ENCODE measurements at regions not wholly inside any gene's neighbourhood (a gene's known extent, or its start where the extent isn't known, plus 50 kb on each side); places are given as distances from the start of the nearest gene placed in this dataset.

- ATAC-seq (ENCODE audit: low read depth) (no peak), DNase-seq (no peak)
- no peaks in the 10 kb centered on the region for H3K9me3 ChIP-seq (ENCODE audit: control insufficient read depth, insufficient read depth, low read length)
- H3K56ac ChIP-seq (ENCODE audit: extremely low read depth, insufficient read depth, low read length) = no peak overlapping the region
- no peak overlapping the region for H2BK15ac ChIP-seq (ENCODE audit: low read depth, low read length)
- H3K79me1 ChIP-seq (ENCODE audit: low read depth in 1 of 2, low read length in 2 of 2) = no peaks in the 10 kb centered on the region
- TF ChIP-seq SMC3 (IDR thresholded peaks at IDR 0.05; ENCODE audit: low read depth, low read length) = no peak
- H2BK20ac ChIP-seq (ENCODE audit: low read depth, low read length) = no peak overlapping the region
- H3K4ac ChIP-seq (ENCODE audit: low read depth, low read length) = no peak overlapping the region
- no peaks in the 10 kb centered on the region for H4K20me1 ChIP-seq (ENCODE audit: insufficient read depth, low read length)
- CTCF ChIA-PET = interaction anchor here (0.7 kb wide), 1 partner anchor 18 kb away, joined by 3 read pairs; no protein-coding TSS in a partner anchor
- H2AK5ac ChIP-seq (ENCODE audit: low read depth, low read length) = no peak overlapping the region
- no peak overlapping the region for H2BK5ac ChIP-seq (ENCODE audit: low read depth, low read length, poor library complexity, severe bottlenecking)
- intact Hi-C loops (cut with micrococcal nuclease) = no loop called here
- dilution Hi-C loops (cut with HindIII; ENCODE audit: low sequenced_read_pairs, unreplicated experiment) = no loop called here
- H4K5ac ChIP-seq (ENCODE audit: low read depth, low read length) = no peak overlapping the region
- no peaks in the 10 kb centered on the region; the same call in 1 of the 2 replicates for H3K27me3 ChIP-seq (ENCODE audit: control insufficient read depth, insufficient read depth, low read length)
- no peak overlapping the region for H2AK9ac ChIP-seq (replicated peaks; ENCODE audit: low read depth, low read length, poor library complexity)
- H3K4me2 ChIP-seq (ENCODE audit: low read depth, low read length) = no peak overlapping the region
- no peak overlapping the region for H3K9ac ChIP-seq (ENCODE audit: low read depth, low read length)
- in situ Hi-C loops (cut with MboI; ENCODE audit: low sequenced_read_pairs) = no loop called here
- H3K9me1 ChIP-seq (ENCODE audit: insufficient read depth, low read length) = no peaks in the 10 kb centered on the region
- H3K14ac ChIP-seq (replicated peaks; ENCODE audit: low read depth, low read length) = no peak overlapping the region
- no peak overlapping the region for H4K91ac ChIP-seq (ENCODE audit: insufficient read depth, low read depth, low read length)
- no peak overlapping the region for H4K8ac ChIP-seq (ENCODE audit: low read depth in 2 of 2, low read length in 2 of 2)
- no peak overlapping the region for H3K4me3 ChIP-seq (ENCODE audit: insufficient read depth, low read depth, low read length)
- 0 out of 2 replicates have a peak, but pooled peaks cover 2% of the 10 kb centered on the region for H3K4me1 ChIP-seq (ENCODE audit: control insufficient read depth, insufficient read depth, low read length)
- H2BK120ac ChIP-seq (ENCODE audit: low read depth, low read length) = no peak overlapping the region
- H3K23ac ChIP-seq (ENCODE audit: low read depth, low read length) = no peak overlapping the region
- no peak overlapping the region for H3K18ac ChIP-seq (ENCODE audit: low read depth, low read length)
- no peak overlapping the region for H2AFZ ChIP-seq (replicated peaks; ENCODE audit: low read length, poor library complexity)
- H3K36me3 ChIP-seq (ENCODE audit: control insufficient read depth, insufficient read depth, low read length) = no peaks in the 10 kb centered on the region
- no TSS peak for BruUV-seq (replicated peaks)
- no CpG with 5 or more reads among the region's 9 CpGs for WGBS, 2 experiments (ENCODE audit: extremely low coverage in 2 of 2, insufficient read length in 1 of 2)
- POLR2A ChIA-PET (ENCODE audit: unreplicated experiment) = no interaction called here
- H3K27ac ChIP-seq (ENCODE audit: insufficient read depth, low read length) = no peak overlapping the region
These were observed 221.8 kb upstream of the TUT7 start for GRCh38 chr9:86575825-86576525.
